ENCODE measurements at regions not wholly inside any gene's neighbourhood (a gene's known extent, or its start where the extent isn't known, plus 50 kb on each side); places are given as distances from the start of the nearest gene placed in this dataset.

GRCh38 chr7:145692237-145692950, 424.2 kb upstream of the CNTNAP2 start:
- TF ChIP-seq CTCF (IDR thresholded peaks at IDR 0.05 in 4 of 5, conservative IDR thresholded peaks at IDR 0.05 in 1 of 5) (no peak), POLR2A (IDR thresholded peaks at IDR 0.05) (no peak)
